HG03139 (cell line): ENCODE measurements at regions not wholly inside any gene's neighbourhood (a gene's known extent, or its start where the extent isn't known, plus 50 kb on each side); places are given as distances from the start of the nearest gene placed in this dataset.
"Not testable (repeated sequence)": the region's sequence is repeated elsewhere in the genome, so short reads cannot be mapped to it uniquely, and the experiment has no call there.

Experiments
- ATAC-seq: cut with Tn5 transposase; IDR thresholded peaks from one replicate; pipeline ENCODE4 v1.9.1; 2021; ENCODE audit not compliant: unreplicated experiment

GRCh38 chr3:159672728-159673688, 315.6 kb upstream of the IL12A start:
- no peak for ATAC-seq

- ATAC-seq, result no peak
Measured at GRCh38 chr3:159674583-159674982, 314.1 kb upstream of the IL12A start.

- ATAC-seq, result no peak
Measured at GRCh38 chr3:159675285-159675684, 313.4 kb upstream of the IL12A start.

GRCh38 chr3:159679900-159680299, 308.7 kb upstream of the IL12A start:
- ATAC-seq, result no peak

- not testable (repeated sequence) for ATAC-seq
Measured at GRCh38 chr3:159681717-159682116, 306.9 kb upstream of the IL12A start.

GRCh38 chr3:159685801-159686200, 302.8 kb upstream of the IL12A start:
- no peak for ATAC-seq

- ATAC-seq, result no peak
Measured at GRCh38 chr3:159693226-159693625, 295.4 kb upstream of the IL12A start.

GRCh38 chr3:159711560-159712333, 276.9 kb upstream of the IL12A start:
- no peak for ATAC-seq

GRCh38 chr3:159721324-159721723, 267.3 kb upstream of the IL12A start:
- no peak for ATAC-seq

GRCh38 chr3:159723295-159723694, 265.3 kb upstream of the IL12A start:
- no peak for ATAC-seq

GRCh38 chr3:159724627-159725026, 264.0 kb upstream of the IL12A start:
- ATAC-seq, result no peak

GRCh38 chr3:159726231-159726964, 262.2 kb upstream of the IL12A start:
- no peak for ATAC-seq

- ATAC-seq, result no peak
Measured at GRCh38 chr3:159727506-159727905, 261.1 kb upstream of the IL12A start.

- ATAC-seq, result no peak
Measured at GRCh38 chr3:159731254-159731653, 257.4 kb upstream of the IL12A start.

- no peak for ATAC-seq
Measured at GRCh38 chr3:159732172-159733111, 256.2 kb upstream of the IL12A start.

GRCh38 chr3:159733194-159733860, 255.3 kb upstream of the IL12A start:
- ATAC-seq, result no peak

- ATAC-seq, result no peak
Measured at GRCh38 chr3:159734681-159735080, 254.0 kb upstream of the IL12A start.

- ATAC-seq, result no peak
Measured at GRCh38 chr3:159739166-159739565, 249.5 kb upstream of the IL12A start.

- no peak for ATAC-seq
Measured at GRCh38 chr3:159739969-159740368, 248.7 kb upstream of the IL12A start.

- no peak for ATAC-seq
Measured at GRCh38 chr3:159741281-159741680, 247.4 kb upstream of the IL12A start.
